Fibroblast of mammary gland (primary cell): ENCODE measurements at regions not wholly inside any gene's neighbourhood (a gene's known extent, or its start where the extent isn't known, plus 50 kb on each side); places are given as distances from the start of the nearest gene placed in this dataset.

Experiments used
- DNase-seq: peaks from one replicate; pipeline ENCODE4 v3.0.0-alpha.2; 2010; ENCODE audit warnings: low read depth
- H3K4me3 ChIP-seq: 2 replicates; pipeline ENCODE4 v1.5.1; 2011; ENCODE audit warnings: low read depth, mild to moderate bottlenecking, low read length, moderate library complexity; ENCODE audit not compliant: control insufficient read depth
- TF ChIP-seq, protein P1 (sequence below): conservative IDR thresholded peaks from 2 replicates; pipeline ENCODE4 v1.5.1; 2011; ENCODE audit warnings: low read depth, low read length, inconsistent platforms; ENCODE audit not compliant: control insufficient read depth, insufficient read depth

DNA sequence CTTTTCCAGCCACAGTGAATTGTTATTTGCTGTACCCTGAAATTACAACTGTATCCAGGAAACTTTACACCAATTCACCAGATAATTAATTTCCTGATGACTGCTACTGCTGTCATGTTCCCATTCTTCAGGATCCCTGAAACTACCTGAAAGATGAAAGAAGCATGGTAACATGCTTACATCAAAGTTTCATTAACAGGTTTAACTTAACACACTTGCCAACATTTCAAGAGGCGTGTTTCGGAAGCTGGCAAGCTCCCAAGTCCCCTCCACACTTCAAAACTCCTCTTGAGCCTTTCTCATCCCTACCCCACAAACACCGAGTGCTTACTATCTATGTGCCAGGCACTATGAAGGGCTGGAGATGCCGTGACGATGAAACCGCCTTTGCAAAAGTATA is 88.6 kb downstream of the MPP7 start:
- H3K4me3 ChIP-seq: no peak overlapping the region
- TF ChIP-seq, protein P1, sequence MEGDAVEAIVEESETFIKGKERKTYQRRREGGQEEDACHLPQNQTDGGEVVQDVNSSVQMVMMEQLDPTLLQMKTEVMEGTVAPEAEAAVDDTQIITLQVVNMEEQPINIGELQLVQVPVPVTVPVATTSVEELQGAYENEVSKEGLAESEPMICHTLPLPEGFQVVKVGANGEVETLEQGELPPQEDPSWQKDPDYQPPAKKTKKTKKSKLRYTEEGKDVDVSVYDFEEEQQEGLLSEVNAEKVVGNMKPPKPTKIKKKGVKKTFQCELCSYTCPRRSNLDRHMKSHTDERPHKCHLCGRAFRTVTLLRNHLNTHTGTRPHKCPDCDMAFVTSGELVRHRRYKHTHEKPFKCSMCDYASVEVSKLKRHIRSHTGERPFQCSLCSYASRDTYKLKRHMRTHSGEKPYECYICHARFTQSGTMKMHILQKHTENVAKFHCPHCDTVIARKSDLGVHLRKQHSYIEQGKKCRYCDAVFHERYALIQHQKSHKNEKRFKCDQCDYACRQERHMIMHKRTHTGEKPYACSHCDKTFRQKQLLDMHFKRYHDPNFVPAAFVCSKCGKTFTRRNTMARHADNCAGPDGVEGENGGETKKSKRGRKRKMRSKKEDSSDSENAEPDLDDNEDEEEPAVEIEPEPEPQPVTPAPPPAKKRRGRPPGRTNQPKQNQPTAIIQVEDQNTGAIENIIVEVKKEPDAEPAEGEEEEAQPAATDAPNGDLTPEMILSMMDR: no peak
- no peak for DNase-seq

DNA sequence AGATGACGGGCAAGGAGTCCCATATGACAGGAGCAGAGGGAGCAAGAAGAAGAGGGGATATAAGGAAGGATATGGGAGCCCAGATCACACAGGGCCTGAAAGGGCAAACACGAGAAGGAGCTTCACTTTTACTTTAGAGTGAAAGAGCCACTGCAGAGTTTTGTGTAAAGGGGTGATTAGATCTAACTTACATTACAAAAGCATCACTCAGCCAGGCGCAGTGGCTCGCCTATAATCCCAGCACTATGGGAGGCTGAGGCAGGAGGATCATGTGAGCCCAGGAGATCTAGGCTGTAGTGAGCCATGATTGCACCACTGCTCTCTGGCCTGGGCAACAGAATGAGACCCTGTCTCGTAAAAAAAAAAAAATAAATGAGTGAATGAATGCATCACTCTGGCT is 91.1 kb downstream of the MPP7 start:
- TF ChIP-seq, protein P1: no peak
- no peak for DNase-seq

DNA sequence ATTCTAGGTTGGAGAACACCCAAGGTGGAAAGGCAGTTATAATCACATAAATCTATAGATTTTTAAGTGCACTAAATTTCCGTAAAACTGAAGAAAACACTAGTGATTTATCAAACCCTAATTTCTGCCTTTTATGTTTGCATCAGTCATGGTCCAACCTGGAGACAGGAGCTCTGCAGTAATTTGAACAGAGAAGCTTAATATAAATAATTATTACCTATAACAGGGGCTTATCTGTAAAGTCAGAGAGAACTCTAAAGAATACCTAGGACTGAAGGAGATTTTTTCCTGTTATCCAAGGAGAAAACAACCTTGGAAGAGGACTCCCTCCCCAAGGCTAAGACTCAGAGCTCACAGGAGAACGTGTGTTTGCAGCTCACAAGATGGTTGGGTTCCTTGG is 95.1 kb downstream of the MPP7 start:
- no peak for DNase-seq
- no peak overlapping the region for H3K4me3 ChIP-seq
- TF ChIP-seq, protein P1: no peak

More for the DNA sequence above, 91.1 kb downstream of the MPP7 start:
- H3K4me3 ChIP-seq: no peak overlapping the region

DNA sequence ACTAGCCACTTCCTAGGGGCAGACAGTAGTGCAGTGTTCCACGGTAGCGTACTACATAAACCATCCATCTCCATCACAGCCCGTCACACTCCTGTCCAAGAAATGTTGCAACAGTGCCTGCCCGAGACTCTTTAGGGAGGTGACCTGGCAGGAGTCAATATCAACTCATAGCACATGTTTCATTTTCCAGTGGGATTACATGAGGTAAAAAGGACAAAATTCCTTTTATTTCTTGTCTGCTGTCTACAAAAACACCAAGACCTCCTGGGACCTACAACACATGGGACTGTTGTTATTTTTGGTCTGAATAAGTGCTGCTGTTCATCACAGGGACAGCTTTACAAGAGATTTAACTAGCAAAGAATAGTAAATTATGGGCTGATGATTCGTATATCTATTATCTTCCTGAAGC is 99.9 kb downstream of the MPP7 start:
- TF ChIP-seq, protein P1: no peak
- peak; percentile 28 for DNase-seq
- no peak overlapping the region for H3K4me3 ChIP-seq

DNA sequence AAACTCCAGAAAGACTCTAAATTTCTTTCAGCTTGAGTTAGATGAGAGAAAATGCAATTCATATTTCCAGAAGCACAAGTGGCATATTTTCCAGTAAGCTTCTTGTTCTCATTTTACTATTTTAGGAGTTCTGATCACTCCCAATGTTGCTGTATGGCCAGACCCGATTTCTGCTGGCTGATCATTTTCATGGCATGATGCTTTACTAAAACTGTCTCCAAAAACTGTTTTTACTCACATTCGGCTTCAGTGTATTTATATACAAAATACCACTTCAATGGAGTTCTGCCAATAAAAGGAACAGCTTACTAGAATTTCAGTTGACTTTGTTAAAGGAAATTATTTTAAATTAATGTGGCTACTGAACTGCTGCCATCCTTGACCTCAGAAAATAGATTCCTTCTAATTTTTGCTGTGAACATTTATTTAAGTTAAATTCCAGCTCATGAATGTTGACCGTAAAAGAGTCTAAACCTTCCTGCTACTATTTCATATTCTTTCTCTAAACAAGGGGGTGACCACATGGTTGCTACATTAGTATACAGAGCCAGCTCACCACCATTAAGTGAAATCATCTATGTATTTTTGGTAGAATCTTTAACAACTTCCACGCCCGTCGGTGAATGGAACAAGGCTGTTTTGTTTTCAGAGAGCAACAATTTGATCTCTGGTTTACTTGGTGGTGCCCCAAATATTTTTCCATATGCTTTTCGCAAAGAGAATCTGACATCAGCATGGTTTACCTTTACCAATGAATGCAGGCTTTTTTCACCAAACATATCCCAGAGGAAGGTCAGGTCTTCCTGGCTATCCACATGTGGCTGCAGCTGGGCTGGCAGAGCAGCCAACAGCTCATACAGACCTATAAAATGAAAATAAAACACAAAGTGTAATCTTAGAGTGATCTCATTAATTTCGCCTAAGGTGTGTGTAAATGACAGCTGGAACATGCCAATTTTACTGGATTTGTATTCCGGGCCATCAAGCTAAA is 101.2 kb downstream of the MPP7 start:
- TF ChIP-seq, protein P1: no peak
- DNase-seq: no peak
- no peak overlapping the region for H3K4me3 ChIP-seq

DNA sequence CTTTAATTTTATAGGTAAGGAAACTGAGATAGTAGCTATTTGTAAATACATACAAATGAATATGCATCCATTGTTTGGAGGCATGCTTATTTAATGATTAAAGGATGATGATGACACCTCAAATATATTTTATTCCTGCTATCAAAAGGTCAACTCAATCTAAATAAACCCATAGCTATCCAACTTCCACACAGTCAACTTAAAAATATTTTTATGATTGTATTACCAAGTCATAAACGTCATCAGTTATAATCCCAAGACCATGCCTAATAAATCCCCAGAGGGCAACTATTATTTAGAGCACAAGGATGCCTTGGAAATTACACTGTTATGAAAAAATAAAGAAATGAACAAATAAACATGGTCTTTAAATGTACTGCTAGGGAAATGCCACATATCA is 102.1 kb downstream of the MPP7 start:
- no peak overlapping the region for H3K4me3 ChIP-seq
- TF ChIP-seq, protein P1: no peak
- DNase-seq: peak; percentile 6
